ENCODE measurements at regions not wholly inside any gene's neighbourhood (a gene's known extent, or its start where the extent isn't known, plus 50 kb on each side); places are given as distances from the start of the nearest gene placed in this dataset.

- DNase-seq (ENCODE audit: low read depth) = no peak
Measured at GRCh38 chr7:121810831-121811672, 61.9 kb upstream of the PTPRZ1 start.

DNA sequence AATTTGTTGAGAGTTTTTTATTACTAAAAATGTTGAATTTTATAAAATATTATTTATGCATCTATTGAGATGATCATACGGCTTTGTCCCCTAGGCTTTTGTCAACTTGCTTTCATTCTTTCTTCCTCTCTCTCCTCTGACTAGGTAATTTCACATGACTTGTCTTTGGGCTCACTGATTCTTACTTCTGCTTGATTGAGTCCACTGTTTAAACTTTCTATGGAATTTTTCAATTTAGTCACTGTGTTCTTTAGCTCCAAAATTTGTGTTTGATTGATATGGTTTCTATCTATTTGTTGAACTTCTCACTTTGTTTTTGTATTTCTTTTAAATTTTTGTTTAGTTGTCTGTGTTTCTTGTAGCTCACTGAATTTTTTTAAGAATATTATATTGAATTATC is 65.9 kb upstream of the PTPRZ1 start:
- no peak for DNase-seq (ENCODE audit: low read depth)

- DNase-seq (ENCODE audit: low read depth) = no peak
Measured at GRCh38 chr7:121803039-121803438, 69.9 kb upstream of the PTPRZ1 start.

DNA sequence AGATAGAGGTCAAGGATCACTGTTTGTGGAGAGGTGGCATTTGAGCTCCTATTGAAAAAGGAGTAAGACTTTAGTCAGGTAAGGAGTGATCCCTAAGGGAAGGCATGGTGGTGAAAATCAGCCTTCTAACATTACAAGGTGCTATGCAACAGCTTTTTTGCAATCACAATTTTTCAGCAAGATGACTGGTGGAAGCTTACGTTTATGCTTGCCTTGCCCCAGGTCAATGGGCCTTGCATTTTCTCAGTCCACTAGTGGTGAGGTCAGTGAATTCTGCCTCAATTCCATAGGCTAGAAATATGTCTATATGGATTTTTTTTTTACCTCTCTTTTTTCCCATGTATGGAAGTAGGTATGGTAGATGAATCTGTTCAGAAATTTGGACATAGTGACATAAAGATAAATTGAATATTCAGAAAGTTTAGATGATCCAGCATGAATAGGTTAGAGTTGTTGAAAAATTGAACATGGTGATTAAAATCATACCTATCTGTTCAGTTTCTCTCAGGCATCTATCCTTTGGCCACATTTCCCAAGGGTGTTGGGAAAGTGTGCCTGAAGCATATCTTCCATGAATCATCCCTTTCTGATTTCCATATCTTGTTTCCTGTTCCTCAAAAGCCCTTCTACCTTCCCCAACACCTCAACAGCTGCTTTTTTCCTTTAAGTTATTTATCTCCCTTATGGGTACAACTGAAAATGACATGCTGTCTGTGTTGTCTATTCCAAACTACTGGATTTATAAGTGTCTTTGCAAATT is 71.9 kb upstream of the PTPRZ1 start:
- no peak for DNase-seq (ENCODE audit: low read depth)

GRCh38 chr7:121798896-121799295 is 74.1 kb upstream of the PTPRZ1 start:
- DNase-seq (ENCODE audit: low read depth) = no peak

- no peak for DNase-seq (ENCODE audit: low read depth)
Measured at GRCh38 chr7:121798453-121798840, 74.5 kb upstream of the PTPRZ1 start.

DNA sequence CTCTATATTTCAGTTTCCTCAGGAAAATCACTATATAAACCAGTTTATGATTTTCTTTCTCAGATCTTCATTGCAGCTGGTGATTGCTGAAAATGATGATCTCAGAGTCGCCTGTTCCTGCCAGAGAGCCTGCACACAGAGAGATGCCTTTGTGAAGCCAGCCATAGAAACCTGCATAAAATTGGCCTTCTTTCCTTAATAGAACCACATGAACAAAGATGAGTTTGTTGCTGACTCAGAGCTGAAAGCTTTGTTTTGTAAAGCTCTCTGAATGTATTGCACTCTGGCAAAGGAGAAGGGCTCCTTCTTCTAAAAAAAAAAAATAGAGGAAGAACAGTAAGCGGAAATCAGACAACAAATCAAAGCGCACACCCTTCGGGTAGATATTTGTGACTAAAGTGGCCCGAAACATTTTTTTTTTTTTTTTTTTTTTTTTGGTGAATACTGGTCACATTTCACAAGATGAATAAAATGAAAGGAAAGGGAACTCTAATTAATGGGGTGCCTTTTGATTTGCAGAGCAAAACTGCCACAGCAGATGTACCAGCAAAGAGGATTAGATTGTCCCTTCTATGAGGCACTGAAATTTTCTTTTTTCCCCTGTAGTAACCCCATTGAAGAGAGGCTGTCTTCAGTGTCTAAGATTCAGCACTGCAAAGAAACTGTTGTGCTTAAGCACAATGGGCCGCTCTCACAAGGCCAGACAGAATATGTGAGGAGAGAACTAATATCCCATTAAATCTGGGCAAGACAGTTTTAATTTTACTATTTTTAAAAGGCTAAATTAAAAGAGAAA is 75.1 kb upstream of the PTPRZ1 start:
- DNase-seq (ENCODE audit: low read depth) = no peak

GRCh38 chr7:121796936-121797656 is 75.9 kb upstream of the PTPRZ1 start:
- no peak for DNase-seq (ENCODE audit: low read depth)

GRCh38 chr7:121796381-121796780 is 76.6 kb upstream of the PTPRZ1 start:
- no peak for DNase-seq (ENCODE audit: low read depth)

- DNase-seq (ENCODE audit: low read depth) = no peak
Measured at GRCh38 chr7:121795736-121796135, 77.2 kb upstream of the PTPRZ1 start.

DNA sequence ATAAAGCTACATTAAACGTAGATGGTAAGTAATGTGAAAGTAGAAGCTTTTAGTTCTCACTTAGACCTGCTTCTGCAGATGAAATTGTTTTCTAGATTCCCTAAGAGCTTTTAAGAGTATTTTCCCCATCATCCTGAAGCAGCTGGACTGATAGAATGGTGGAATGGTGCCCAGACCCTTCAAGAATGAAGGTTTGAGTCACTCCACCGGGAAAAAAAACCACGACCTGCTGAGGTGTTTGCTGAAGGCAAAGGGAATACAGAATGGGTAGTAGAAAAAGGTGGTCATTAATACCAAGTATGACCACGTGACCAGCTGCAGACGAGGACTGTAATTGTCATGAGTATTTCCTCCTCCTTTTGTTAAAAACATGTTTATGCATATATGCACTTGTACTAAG is 79.2 kb upstream of the PTPRZ1 start:
- DNase-seq (ENCODE audit: low read depth) = no peak

GRCh38 chr7:121777672-121778071 is 95.3 kb upstream of the PTPRZ1 start:
- no peak for DNase-seq (ENCODE audit: low read depth)

DNA sequence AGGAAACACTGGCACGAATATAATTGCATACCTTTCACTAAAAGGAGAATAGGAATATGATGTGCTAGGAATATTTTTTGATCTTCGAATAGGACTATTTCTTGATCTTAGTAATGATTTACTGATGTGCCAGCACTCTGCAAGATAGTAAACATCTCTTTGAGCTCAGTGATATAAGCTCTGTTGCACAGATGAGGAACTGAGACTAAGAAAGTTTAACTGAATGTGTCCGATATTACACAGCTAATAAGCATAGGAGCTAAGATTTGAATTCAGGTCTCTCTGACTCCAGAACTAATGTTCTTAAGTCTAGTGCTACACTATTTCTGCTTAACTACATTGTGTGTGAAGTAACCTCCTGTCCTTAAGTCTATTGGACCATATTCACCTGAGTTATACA is 98.4 kb upstream of the PTPRZ1 start:
- DNase-seq (ENCODE audit: low read depth) = no peak

DNA sequence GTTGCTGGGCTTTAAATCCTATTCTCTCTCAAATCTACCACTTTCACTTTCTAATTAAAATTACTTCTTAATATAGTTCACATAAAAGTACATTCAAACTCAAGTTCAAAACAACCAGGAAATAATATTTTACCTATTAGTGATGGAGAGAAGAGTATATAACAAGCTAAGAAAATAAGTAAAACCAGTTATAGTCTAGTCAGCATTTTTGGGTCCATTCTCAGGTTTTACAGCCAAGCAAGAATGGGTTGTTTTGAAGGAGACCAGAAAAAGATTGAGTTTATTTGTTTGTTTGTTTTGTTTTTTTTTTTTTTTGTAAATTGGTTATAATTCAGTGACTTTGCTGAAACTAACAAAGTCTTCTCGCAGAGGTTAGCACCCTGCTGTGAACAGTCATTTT is 106.3 kb upstream of the PTPRZ1 start:
- no peak for DNase-seq (ENCODE audit: low read depth)

- DNase-seq (ENCODE audit: low read depth) = no peak
Measured at GRCh38 chr7:121761399-121761798, 111.6 kb upstream of the PTPRZ1 start.

DNA sequence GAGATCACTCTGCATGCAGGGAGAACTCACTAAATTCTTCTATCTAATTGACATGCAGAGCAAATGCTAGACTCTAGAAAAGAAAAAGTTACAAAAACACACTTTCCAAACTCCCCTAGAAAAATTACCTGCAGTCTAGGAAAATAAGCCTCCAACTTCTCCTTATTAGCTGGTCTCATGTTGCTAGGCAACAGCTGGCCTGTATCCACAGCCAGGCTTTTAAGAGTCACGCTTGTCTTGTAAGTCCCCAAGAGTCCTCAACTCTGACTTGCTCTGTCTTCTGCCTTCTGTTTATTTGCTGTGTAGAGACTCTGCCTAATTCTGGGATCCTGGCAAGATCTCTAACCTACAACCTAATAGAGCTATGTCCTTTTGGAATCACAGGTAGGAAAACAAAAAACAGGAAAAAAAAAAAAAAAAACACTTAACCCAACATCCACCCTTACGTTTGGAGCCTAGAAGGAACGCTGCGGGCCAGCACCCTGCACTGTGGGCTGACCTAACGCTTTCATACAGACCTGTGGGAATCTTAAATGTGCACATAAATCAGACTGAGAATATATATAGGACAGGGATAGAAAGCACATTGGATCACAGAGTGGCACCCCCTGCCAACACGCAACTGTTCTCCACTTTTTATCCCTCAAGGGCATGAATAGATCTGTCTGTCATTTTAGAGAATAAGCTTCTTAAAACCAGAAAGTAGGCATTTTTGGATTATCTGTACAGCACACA is 117.0 kb upstream of the PTPRZ1 start:
- DNase-seq (ENCODE audit: low read depth) = no peak

DNA sequence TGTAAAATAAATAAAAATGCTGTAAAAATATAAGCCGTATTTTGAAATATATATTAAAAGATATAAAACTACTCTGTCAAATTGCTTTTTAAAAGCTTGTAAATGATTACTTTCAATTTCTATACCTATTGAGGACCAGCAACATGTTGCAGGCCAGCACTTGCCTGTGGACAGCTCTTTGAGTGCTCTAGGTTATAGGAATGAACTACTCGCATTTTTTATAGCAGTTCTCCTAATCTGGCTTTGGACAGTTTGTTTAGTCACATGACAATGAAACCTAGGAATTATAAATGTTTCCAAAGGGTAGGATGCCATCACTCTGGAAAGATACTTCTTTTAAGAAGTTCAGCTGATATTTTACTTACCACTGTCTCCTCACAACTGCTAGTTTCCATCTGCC is 117.7 kb upstream of the PTPRZ1 start:
- DNase-seq (ENCODE audit: low read depth) = no peak

DNA sequence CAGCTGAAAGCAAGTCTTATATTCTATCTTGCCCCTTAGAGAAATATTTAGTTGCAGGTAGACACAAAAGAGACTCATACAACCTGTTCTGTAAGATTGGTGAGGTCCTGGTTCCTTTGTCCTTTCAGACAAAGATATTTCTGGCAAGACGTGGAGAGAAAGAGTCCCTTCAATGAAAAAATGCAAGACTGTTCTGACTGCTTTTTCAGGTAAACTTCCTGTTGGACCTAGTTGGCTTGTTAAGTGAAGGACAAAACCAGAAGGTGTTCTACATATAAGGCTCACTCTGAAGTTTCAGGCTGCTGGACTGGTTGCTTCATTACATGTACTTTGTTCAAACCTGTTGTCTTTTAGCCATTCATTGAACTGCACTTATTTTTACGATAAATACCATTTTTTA is 119.0 kb upstream of the PTPRZ1 start:
- no peak for DNase-seq (ENCODE audit: low read depth)

GRCh38 chr7:121752706-121753105 is 120.3 kb upstream of the PTPRZ1 start:
- no peak for DNase-seq (ENCODE audit: low read depth)

DNA sequence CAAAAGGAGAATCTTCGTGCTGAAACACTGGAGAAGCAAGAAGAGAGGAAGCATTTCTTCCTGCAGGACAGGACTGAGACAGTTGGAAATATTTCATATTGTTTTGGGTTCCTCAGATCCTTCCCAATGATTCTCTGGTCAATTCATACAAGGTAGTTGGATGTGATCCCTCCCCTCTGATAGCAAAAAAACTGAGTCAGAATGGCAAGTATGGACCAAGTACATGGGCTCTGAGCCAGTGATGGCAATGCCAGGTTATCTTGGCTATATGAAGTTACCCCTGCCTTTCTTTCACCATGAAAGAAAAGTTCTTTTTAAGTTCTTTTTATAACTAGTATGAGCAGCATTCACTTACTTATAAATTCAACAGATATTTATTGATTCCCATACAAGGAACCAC is 124.4 kb upstream of the PTPRZ1 start:
- no peak for DNase-seq (ENCODE audit: low read depth)

DNA sequence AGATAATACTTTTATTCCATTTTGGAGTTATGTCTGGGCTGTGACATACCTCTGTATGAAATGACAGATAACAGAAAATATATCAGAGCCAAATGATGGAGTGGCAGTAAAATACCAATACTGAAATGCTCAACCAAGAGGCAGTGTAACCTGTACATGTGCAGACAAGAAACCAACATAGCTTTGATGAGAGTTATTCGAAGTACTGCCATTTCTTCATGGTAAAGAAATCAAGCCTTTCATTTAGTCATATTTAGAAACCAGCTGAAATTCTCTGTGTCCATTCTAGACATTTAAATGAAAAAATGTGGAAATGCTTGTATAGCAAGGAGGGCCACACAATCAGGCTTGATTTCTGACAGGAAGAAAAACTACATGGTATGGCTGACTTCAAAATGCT is 127.1 kb upstream of the PTPRZ1 start:
- no peak for DNase-seq (ENCODE audit: low read depth)
